DND-41 (cell line): ENCODE measurements at regions not wholly inside any gene's neighbourhood (a gene's known extent, or its start where the extent isn't known, plus 50 kb on each side); places are given as distances from the start of the nearest gene placed in this dataset.

Source experiments
- ATAC-seq: fragments of 200-7000 bp; cut with Tn5 transposase; 3 replicates; pipeline ENCODE4 v1.9.1; 2021; ENCODE audit warnings: low read depth; ENCODE audit not compliant: insufficient read depth
- DNase-seq: peaks from one replicate; pipeline ENCODE4 v3.0.0-alpha.2; 2020
- H2AFZ ChIP-seq: 2 replicates; pipeline ENCODE4 v1.6.0; 2012; ENCODE audit warnings: low read depth, low read length
- H3K27ac ChIP-seq: 2 replicates; pipeline ENCODE4 v1.5.1; 2012; ENCODE audit warnings: low read length, inconsistent platforms
- H3K27me3 ChIP-seq: fragments of 200-600 bp; sonication (generic); 2 replicates; pipeline ENCODE4 v1.6.0; 2012; ENCODE audit warnings: low read length, mild to moderate bottlenecking, inconsistent platforms; ENCODE audit not compliant: insufficient read depth, poor library complexity
- H3K36me3 ChIP-seq: 2 replicates; pipeline ENCODE4 v1.5.1; 2012; ENCODE audit warnings: low read length, inconsistent platforms; ENCODE audit not compliant: insufficient read depth
- H3K4me1 ChIP-seq: 2 replicates; pipeline ENCODE4 v1.5.1; 2012; ENCODE audit warnings: mild to moderate bottlenecking, low read length; ENCODE audit not compliant: insufficient read depth
- H3K4me2 ChIP-seq: 2 replicates; pipeline ENCODE4 v1.6.0; 2012; ENCODE audit warnings: mild to moderate bottlenecking, moderate library complexity, low read length, inconsistent platforms; ENCODE audit not compliant: insufficient read depth
- H3K4me3 ChIP-seq, 2 experiments: fragments of 200-600 bp in 1 of 2; shearing (Covaris generic) in 1 of 2; 2 replicates each; pipeline ENCODE4 v1.5.1; 2012 to 2016; ENCODE audit warnings: inconsistent platforms in 2 of 2, low read length in 2 of 2, mild to moderate bottlenecking in 2 of 2, low read depth in 1 of 2, moderate library complexity in 1 of 2
- H3K79me2 ChIP-seq: 2 replicates; pipeline ENCODE4 v1.6.0; 2012; ENCODE audit warnings: low read length, inconsistent platforms; ENCODE audit not compliant: insufficient read depth
- H3K9ac ChIP-seq: 2 replicates; pipeline ENCODE4 v1.6.0; 2012; ENCODE audit warnings: low read depth, mild to moderate bottlenecking, inconsistent platforms, low read length, moderate library complexity
- H3K9me3 ChIP-seq: 2 replicates; pipeline ENCODE4 v1.5.1; 2012; ENCODE audit warnings: low read length, moderate library complexity, mild to moderate bottlenecking, inconsistent platforms; ENCODE audit not compliant: insufficient read depth, severe bottlenecking
- H4K20me1 ChIP-seq: 2 replicates; pipeline ENCODE4 v1.6.0; 2012; ENCODE audit warnings: low read length; ENCODE audit not compliant: insufficient read depth
- CTCF ChIP-seq: IDR thresholded peaks from 2 replicates; pipeline ENCODE4 v1.5.1; 2012; ENCODE audit warnings: borderline replicate concordance, low read length, moderate library complexity, mild to moderate bottlenecking; ENCODE audit not compliant: poor library complexity, severe bottlenecking; ENCODE audit errors: extremely low read depth
- EZH2 ChIP-seq: IDR thresholded peaks from 3 replicates; pipeline ENCODE4 v1.6.1; 2012; ENCODE audit warnings: borderline replicate concordance, low read depth, mild to moderate bottlenecking, moderate library complexity, low read length, inconsistent platforms; ENCODE audit not compliant: severe bottlenecking

GRCh38 chr13:54927538-54927937 lies 1898.9 kb downstream of the OLFM4 start:
- Histone ChIP-seq H3K4me1 (no peaks in the 10 kb centered on the region), H3K79me2 (no peaks in the 10 kb centered on the region), H3K36me3 (no peaks in the 10 kb centered on the region), H2AFZ (no peak overlapping the region), H4K20me1 (no peaks in the 10 kb centered on the region; the same call in 1 of the 2 replicates), H3K9ac (no peak overlapping the region), H3K4me2 (no peak overlapping the region), H3K9me3 (peaks cover 2% of the 10 kb centered on the region), H3K27me3 (no peaks in the 10 kb centered on the region), H3K27ac (no peak overlapping the region), H3K4me3 (no peak overlapping the region)
- ATAC-seq (no peak), DNase-seq (no peak)
- TF ChIP-seq EZH2 (no peak), CTCF (no peak)

- Histone ChIP-seq H3K27ac (no peak overlapping the region), H3K36me3 (no peaks in the 10 kb centered on the region), H4K20me1 (no peaks in the 10 kb centered on the region; the same call in 1 of the 2 replicates), H3K4me2 (no peak overlapping the region), H3K79me2 (no peaks in the 10 kb centered on the region), H3K9me3 (peaks cover 2% of the 10 kb centered on the region), H3K4me1 (no peaks in the 10 kb centered on the region), H3K9ac (no peak overlapping the region), H3K4me3 (no peak overlapping the region), H3K27me3 (no peaks in the 10 kb centered on the region), H2AFZ (no peak overlapping the region)
- no peak for TF ChIP-seq EZH2
- no peak for TF ChIP-seq CTCF
- DNase-seq, result no peak
- no peak for ATAC-seq
These were observed 1899.5 kb downstream of the OLFM4 start for GRCh38 chr13:54928071-54928470.

GRCh38 chr13:54934121-54934520 lies 1905.5 kb downstream of the OLFM4 start:
- Histone ChIP-seq H3K27ac (no peak overlapping the region), H4K20me1 (no peaks in the 10 kb centered on the region; the same call in 1 of the 2 replicates), H3K79me2 (no peaks in the 10 kb centered on the region), H3K4me2 (no peak overlapping the region), H3K9me3 (no peaks in the 10 kb centered on the region), H3K27me3 (no peaks in the 10 kb centered on the region), H3K4me3 (no peak overlapping the region), H3K4me1 (no peaks in the 10 kb centered on the region), H2AFZ (no peak overlapping the region), H3K9ac (no peak overlapping the region), H3K36me3 (no peaks in the 10 kb centered on the region)
- no peak for DNase-seq
- no peak for TF ChIP-seq EZH2
- no peak for TF ChIP-seq CTCF
- ATAC-seq, result no peak

- H3K27ac ChIP-seq, result no peak overlapping the region
- H3K4me2 ChIP-seq, result no peak overlapping the region
- no peaks in the 10 kb centered on the region for H3K27me3 ChIP-seq
- H3K9ac ChIP-seq, result no peak overlapping the region
- no peaks in the 10 kb centered on the region for H3K79me2 ChIP-seq
- ATAC-seq, result no peak
- no peaks in the 10 kb centered on the region for H3K36me3 ChIP-seq
- no peak for DNase-seq
- H3K9me3 ChIP-seq, result no peaks in the 10 kb centered on the region
- no peak overlapping the region for H3K4me3 ChIP-seq
- no peaks in the 10 kb centered on the region for H3K4me1 ChIP-seq
- no peaks in the 10 kb centered on the region for H4K20me1 ChIP-seq
- TF ChIP-seq EZH2, result no peak
- H2AFZ ChIP-seq, result no peak overlapping the region
These were observed 1917.4 kb downstream of the OLFM4 start for GRCh38 chr13:54945973-54946372.
